Choroid plexus epithelial cell (primary cell): ENCODE measurements at regions not wholly inside any gene's neighbourhood (a gene's known extent, or its start where the extent isn't known, plus 50 kb on each side); places are given as distances from the start of the nearest gene placed in this dataset.
A peak's percentile ranks its signal among the peaks of the same experiment; 100 is the strongest.
"Not testable (repeated sequence)": the region's sequence is repeated elsewhere in the genome, so short reads cannot be mapped to it uniquely, and the experiment has no call there.

Experiments used
- DNase-seq: peaks from one replicate; pipeline ENCODE4 v3.0.0-alpha.2; 2010; ENCODE audit warnings: low read depth
- H3K4me3 ChIP-seq: 2 replicates; pipeline ENCODE4 v1.5.1; 2011; ENCODE audit warnings: low read depth, mild to moderate bottlenecking, control low read depth, low read length, moderate library complexity
- CTCF ChIP-seq: conservative IDR thresholded peaks from 2 replicates; pipeline ENCODE4 v1.5.1; 2011; ENCODE audit warnings: low read depth, mild to moderate bottlenecking, control low read depth, inconsistent platforms, low read length, moderate library complexity

- no peak for DNase-seq
- no peak for TF ChIP-seq CTCF
- no peak overlapping the region for H3K4me3 ChIP-seq
These were observed 747.4 kb upstream of the NECTIN3 start for GRCh38 chr3:110324171-110324705.

- H3K4me3 ChIP-seq, result no peak overlapping the region
- DNase-seq, result no peak
- TF ChIP-seq CTCF, result no peak
These were observed 743.7 kb upstream of the NECTIN3 start for GRCh38 chr3:110327870-110328269.

- not testable (repeated sequence) for DNase-seq, H3K4me3 ChIP-seq
These were observed 740.1 kb upstream of the NECTIN3 start for GRCh38 chr3:110331562-110331961.

- DNase-seq, result no peak
- no peak overlapping the region for H3K4me3 ChIP-seq
- no peak for TF ChIP-seq CTCF
These were observed 739.0 kb upstream of the NECTIN3 start for GRCh38 chr3:110332629-110333028.

- H3K4me3 ChIP-seq, result no peak overlapping the region
- no peak for TF ChIP-seq CTCF
- peak; percentile 46 for DNase-seq
These were observed 730.6 kb upstream of the NECTIN3 start for GRCh38 chr3:110341047-110341446.

- no peak for TF ChIP-seq CTCF
- no peak overlapping the region for H3K4me3 ChIP-seq
- peak; percentile 40 for DNase-seq
These were observed 728.2 kb upstream of the NECTIN3 start for GRCh38 chr3:110343376-110343775.

GRCh38 chr3:110343945-110344344 lies 727.7 kb upstream of the NECTIN3 start:
- no peak for TF ChIP-seq CTCF

More at GRCh38 chr3:110343945-110344344, 727.7 kb upstream of the NECTIN3 start:
- no peak overlapping the region for H3K4me3 ChIP-seq
- peak; percentile 27 for DNase-seq
